HG02763 (cell line): ENCODE measurements at regions not wholly inside any gene's neighbourhood (a gene's known extent, or its start where the extent isn't known, plus 50 kb on each side); places are given as distances from the start of the nearest gene placed in this dataset.

ENCODE experiments used
- ATAC-seq: cut with Tn5 transposase; IDR thresholded peaks from one replicate; pipeline ENCODE4 v1.9.1; 2021; ENCODE audit warnings: mild to moderate bottlenecking, moderate library complexity; ENCODE audit not compliant: unreplicated experiment

GRCh38 chr13:83355041-83355440 lies 527.2 kb downstream of the SLITRK1 start:
- no peak for ATAC-seq

- no peak for ATAC-seq
These were observed 529.9 kb downstream of the SLITRK1 start for GRCh38 chr13:83352391-83352790.

DNA sequence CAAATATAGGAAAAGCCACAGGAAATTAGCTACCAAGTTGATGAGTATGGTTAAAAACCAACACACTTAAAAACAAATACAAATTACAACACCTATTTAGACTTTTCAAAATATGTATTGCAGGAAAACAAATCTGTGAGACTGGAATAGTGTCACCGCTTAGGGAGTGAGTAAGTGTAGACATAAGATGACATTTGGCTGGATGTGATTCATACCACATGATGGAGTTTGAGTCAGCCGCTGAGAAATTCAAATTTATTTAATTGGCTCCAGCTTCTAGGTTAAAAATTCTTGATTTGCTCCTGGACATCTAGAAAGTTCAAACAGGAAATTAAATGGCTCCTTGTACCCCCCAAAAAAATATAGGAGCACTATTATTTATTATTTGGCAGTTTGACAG lies 531.7 kb downstream of the SLITRK1 start:
- no peak for ATAC-seq

GRCh38 chr13:83344518-83344917 lies 537.8 kb downstream of the SLITRK1 start:
- no peak for ATAC-seq

GRCh38 chr13:83340170-83340569 lies 542.1 kb downstream of the SLITRK1 start:
- ATAC-seq = no peak

DNA sequence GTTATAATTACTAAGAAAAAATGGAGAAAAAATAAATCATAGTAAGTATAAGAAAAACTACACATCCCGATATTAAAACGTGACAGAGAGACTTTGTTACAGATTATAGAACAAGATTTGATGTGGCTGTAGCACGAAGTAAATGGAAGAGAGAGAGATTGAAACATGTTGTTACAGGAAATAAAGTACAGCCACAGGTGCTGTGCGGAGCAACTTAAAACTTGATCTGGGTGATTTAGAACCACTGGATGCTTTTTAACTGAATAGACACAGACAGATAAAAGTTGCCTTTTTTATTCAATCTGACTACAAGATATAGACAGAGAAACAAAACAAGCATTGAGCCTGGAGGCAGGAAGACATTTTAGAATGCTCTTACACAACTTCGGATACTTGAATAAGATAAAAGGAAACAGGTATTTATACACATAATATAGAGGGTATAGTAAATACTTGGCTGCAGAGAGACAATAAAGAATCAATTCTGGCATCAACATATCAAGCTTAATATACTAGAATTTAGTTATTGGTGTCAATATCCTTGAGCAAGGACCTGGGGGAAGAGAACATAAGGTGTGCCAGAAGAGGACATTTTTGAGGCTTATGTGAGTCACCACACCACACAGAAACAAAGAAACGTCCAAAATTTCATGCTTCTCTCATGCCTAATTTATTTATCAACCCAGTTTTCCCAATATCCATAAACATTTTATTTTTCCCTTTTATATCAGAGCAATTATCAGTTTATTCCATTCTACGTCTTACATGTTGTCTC lies 548.5 kb downstream of the SLITRK1 start:
- no peak for ATAC-seq

DNA sequence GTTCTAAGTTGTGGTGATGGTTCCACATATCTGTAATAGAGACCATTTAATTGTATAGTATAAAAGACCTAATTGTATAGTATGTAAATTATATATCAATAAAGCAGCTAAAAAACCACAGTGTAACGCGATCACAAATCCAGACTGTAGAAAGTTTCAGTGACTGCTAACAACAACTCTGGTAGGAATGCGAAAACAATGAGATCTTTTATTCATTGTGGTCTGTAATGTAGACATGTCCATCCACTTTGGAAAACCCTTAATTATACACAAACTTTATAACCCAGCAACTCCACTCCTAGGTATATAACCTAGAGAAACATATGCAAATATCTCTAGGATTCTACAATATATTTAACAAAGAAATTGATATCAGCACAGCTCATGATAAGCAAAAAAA lies 549.5 kb downstream of the SLITRK1 start:
- no peak for ATAC-seq

- ATAC-seq = no peak
These were observed 555.2 kb downstream of the SLITRK1 start for GRCh38 chr13:83327091-83327490.

GRCh38 chr13:83325125-83325853 lies 557.0 kb downstream of the SLITRK1 start:
- no peak for ATAC-seq

DNA sequence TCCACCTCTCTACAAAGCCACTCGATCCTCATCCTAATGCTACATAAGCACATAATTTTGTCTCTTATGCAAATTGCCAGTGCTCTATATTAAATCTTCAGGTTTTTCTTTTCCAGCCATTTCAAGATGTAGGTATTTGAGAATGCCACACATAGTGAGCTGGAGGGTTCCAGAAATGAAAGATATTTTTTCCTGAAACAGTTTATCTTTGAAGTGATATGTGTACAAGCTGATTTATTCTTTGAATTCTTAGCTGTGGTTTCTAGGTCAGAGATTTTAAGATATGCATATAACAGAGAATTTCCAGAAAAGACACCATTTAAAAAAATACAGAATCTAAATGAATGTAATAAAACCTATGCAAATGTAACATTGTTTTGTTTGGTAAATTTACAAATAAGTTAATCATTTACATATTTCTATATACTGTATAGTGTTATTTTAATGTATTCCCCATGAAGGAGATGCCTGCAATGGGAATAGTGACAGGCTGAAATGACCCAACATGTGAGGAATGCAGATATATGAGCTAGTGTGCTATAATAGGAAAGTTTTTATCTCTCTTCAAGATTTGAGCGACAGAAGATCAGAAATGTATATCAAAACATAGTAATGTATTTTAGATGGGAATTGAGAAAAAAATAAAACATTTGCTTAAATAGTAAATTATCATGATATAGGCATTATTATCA lies 570.2 kb downstream of the SLITRK1 start:
- no peak for ATAC-seq

GRCh38 chr13:83298617-83299016 lies 583.7 kb downstream of the SLITRK1 start:
- ATAC-seq = no peak

DNA sequence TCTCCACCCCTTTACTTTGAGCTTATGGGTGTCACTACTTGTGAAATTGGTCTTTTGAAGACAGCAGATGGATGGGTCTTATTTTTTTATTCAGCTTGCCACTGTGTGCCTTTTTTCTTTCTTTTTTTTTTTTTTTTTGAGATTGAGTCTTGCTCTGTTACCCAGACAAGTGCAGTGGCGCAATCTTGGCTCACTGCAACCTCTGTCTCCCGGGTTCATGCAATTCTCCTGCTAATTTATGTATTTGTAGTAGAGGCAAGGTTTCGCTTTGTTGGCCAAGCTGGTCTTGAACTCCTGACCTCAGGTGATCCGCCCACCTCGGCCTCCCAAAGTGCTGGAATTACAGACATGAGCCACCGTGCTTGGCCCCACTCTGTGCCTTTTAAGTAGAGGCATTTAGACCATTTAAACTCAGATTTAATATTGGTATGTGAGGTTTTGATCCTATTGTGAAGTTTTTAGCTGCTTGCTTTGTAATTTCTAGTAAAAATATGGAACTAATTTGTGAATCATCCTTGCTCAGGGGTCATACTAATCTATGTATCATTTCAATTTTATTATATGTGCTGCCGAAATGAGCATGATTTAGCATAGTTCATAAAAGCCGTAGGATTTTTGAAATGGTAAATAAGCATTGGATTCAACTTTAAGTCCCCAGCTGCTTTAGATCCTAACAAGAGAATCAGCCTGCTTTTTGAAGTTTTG lies 584.5 kb downstream of the SLITRK1 start:
- ATAC-seq = no peak

GRCh38 chr13:83295686-83296085 lies 586.6 kb downstream of the SLITRK1 start:
- ATAC-seq = no peak

- ATAC-seq = no peak
These were observed 595.5 kb downstream of the SLITRK1 start for GRCh38 chr13:83286737-83287136.

GRCh38 chr13:83281654-83282053 lies 600.6 kb downstream of the SLITRK1 start:
- ATAC-seq = no peak

- no peak for ATAC-seq
These were observed 607.6 kb downstream of the SLITRK1 start for GRCh38 chr13:83274679-83275078.

- no peak for ATAC-seq
These were observed 609.5 kb downstream of the SLITRK1 start for GRCh38 chr13:83272652-83273240.

GRCh38 chr13:83272076-83272475 lies 610.2 kb downstream of the SLITRK1 start:
- no peak for ATAC-seq

DNA sequence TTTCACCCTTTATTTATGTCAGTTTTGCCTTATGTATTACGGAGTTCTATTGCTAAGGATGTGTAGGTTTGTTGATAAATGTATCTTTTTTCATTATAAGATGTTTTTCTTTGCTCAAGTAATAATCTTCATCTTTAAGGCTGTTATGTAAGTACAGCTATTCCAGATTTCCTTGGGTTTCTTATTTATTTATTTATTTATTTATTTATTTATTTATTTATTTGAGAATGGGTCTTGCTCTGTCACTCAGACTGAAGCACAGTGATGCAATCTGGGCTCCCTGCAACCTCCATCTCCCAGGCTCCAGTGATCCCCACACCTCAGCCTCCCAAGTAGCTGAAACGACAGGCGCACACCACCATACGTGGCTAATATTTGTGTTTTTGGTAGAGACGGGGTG lies 617.0 kb downstream of the SLITRK1 start:
- no peak for ATAC-seq

- no peak for ATAC-seq
These were observed 633.5 kb downstream of the SLITRK1 start for GRCh38 chr13:83248751-83249150.

DNA sequence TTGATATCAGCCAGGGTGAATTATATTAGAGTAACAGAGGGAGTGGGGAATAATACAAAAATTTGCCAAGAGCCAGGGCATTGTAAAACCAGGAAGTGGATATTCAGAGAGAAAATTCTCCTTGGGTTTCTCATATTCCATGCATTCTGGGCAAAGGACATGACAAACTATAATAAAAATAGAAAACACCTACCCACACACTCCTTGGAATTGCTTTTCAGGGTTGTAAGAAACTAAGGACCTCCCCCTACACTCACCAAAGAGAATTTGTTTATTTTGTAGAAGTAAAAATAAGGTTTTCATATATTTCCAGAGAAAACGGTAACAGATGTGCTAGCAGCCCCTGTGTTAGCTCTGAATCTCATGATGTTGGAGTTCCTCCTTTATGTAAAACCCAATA lies 649.6 kb downstream of the SLITRK1 start:
- no peak for ATAC-seq
